GM18868 (cell line): ENCODE measurements at regions not wholly inside any gene's neighbourhood (a gene's known extent, or its start where the extent isn't known, plus 50 kb on each side); places are given as distances from the start of the nearest gene placed in this dataset.

ENCODE experiments used
- ATAC-seq: cut with Tn5 transposase; IDR thresholded peaks from one replicate; pipeline ENCODE4 v1.9.1; 2021; ENCODE audit warnings: mild to moderate bottlenecking, moderate library complexity; ENCODE audit not compliant: unreplicated experiment

GRCh38 chr13:47190696-47191305 is 293.9 kb upstream of the HTR2A start:
- ATAC-seq, result no peak

DNA sequence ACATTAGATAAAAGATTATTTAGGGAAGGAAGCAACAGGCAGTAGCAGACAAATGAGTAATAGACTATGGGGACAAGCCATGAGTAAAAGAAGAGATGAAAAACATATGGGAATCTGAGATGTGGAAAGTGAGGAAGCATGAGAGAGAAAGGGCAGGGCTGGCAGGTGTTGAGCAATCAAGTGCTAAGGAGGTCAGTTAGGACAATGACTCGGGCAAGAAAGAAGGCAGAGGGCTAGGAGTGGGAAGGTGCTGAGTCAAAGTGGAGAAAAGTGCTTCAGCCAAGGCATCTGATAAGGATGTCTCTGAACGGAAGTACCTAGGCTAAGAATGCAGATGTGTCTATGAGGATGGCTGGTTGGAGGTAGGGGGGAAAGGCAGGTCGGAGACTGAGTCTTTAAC is 291.9 kb upstream of the HTR2A start:
- ATAC-seq, result no peak

DNA sequence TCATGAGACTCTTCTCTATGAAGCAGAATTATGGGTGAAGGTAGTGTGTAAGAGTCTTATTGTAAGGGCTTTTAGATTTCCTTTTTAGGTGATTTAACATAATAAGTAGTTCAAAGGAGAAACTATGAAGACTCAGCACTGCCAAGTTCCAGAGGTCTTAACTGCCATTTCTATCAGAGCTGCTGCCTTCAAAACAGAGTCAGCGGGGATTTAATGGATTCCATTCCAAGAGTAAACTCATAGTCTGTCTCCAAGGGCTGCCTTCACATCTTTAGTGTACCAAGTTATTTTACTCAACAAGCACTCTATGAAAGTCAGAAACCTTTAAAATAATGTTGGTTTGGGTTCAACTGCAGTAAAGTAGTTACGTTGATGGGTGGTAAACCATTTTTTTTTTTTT is 289.6 kb upstream of the HTR2A start:
- ATAC-seq, result no peak

- ATAC-seq, result no peak
Measured at GRCh38 chr13:47184321-47184720, 287.5 kb upstream of the HTR2A start.

DNA sequence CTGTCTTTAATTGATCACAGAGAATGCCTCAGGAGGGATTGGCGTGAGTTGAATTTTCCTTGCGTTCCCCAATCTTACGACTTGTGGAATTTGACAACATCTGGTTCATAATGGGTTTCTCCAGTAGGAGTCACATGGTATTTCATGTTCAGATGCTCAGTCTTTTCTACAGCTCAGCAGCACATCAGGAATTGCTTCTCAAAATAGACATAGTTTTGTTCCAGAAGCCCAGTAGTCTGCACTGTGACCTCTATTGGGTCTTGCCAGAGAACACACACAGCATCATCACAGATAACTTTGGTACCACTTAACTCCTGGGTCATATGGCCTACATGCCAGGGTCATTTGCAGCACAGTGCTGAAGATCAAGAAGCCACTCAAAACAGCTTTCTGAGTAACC is 282.5 kb upstream of the HTR2A start:
- ATAC-seq, result no peak

DNA sequence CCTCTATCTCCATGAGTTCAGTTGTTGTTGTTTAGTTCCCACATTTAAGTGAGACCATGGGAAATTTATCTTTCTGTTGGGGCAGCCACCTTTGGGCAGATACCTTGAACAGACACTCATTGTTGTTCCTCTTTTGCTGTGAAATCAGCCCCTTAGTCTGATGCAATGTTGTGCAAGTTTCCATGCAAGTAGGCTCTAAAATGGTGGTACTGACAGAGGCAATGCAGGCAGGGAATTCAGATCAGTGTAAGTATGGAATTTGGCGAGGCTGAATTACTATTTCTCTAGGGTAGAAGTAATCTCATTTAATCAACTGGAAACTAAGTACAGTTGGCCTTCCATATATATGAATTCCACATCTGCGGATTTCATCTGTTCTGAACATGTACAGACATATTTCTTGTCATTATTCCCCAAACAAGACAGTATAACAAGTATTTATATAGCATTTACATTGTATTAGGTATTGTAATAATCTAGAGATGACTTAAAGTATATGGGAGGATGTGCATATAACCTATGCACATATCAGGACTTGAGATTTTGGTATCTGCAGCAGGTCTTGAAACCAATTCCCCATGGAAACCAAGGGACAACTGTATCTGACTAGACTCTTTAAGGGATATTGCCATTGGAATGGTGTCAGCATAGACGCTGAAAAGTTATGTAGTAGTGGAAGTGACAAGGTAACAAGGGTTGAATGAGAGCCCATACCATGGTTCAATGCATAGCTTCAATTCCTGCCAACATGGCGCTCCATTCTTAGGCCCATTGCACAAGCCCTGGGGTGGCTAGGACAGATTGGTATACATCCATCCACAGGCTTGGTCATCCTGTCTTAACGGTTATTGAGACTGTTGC is 281.5 kb upstream of the HTR2A start:
- ATAC-seq, result no peak

- ATAC-seq, result no peak
Measured at GRCh38 chr13:47175172-47175866, 278.5 kb upstream of the HTR2A start.

DNA sequence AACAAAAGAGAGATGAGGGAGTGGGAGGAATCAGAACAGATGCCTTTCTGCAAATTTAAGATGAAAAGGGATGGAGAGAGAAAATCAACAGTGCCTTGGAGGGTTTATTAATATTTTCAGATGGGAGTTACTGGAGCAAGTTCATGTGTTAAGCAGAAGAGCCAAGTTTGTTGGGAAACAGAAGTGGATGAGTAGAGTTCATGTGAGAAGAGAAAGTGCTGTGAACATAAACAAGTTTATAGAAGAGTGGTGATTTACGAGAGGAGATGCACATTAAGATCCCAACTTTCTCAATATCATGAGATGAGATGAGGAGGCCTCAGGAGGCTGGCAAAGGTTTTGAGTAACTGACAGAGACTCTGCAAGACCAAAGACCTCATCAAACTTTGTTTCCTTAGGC is 274.1 kb upstream of the HTR2A start:
- no peak for ATAC-seq

DNA sequence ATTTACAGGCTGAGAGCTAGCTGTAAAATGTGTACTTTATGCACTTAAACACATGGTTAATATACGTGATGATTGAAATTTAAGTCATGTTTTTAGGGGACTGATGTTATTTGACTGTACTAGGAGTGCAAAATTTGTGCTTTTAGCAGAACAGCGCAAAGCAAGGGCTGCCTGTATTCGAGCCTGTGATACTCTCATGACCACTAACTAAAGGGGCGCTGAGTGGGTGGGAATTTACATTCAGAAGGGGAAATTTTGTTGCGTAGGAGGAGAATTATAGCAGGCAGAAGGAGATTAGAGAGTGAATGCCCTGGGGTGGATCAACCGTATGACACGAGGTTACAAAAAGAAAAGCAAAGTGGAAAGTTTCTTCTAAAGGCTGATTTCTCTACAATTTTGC is 271.8 kb upstream of the HTR2A start:
- ATAC-seq, result no peak

GRCh38 chr13:47168066-47168465 is 271.2 kb upstream of the HTR2A start:
- no peak for ATAC-seq

GRCh38 chr13:47166336-47166735 is 269.5 kb upstream of the HTR2A start:
- no peak for ATAC-seq

- ATAC-seq, result no peak
Measured at GRCh38 chr13:47159853-47160550, 263.1 kb upstream of the HTR2A start.

GRCh38 chr13:47158593-47158992 is 261.7 kb upstream of the HTR2A start:
- no peak for ATAC-seq

- no peak for ATAC-seq
Measured at GRCh38 chr13:47148543-47148942, 251.7 kb upstream of the HTR2A start.

GRCh38 chr13:47147812-47148119 is 250.9 kb upstream of the HTR2A start:
- ATAC-seq, result no peak

GRCh38 chr13:47146991-47147811 is 250.3 kb upstream of the HTR2A start:
- ATAC-seq, result peak; percentile 95

GRCh38 chr13:47146136-47146535 is 249.3 kb upstream of the HTR2A start:
- peak; percentile 23 for ATAC-seq

GRCh38 chr13:47144782-47145181 is 247.9 kb upstream of the HTR2A start:
- ATAC-seq, result no peak

DNA sequence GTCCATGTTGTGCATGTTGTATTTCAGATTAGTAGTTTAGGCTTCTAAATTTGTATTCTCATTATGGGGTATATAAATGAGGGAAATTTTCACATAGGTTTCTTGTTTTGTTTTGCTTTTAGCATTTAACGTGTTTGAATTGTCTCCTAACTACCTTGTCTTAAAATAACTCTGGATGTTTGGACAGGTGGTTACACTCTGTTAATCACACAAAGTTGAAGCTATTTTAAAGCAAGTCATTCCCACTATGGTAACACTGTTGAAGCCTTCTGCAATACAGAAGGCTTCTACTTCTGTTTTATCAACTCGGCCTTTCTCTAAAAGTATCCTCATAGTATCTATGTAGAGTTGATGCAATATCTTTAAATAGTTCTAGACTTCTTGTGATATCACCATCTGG is 245.3 kb upstream of the HTR2A start:
- ATAC-seq, result no peak

- peak; percentile 64 for ATAC-seq
Measured at GRCh38 chr13:47139519-47139918, 242.7 kb upstream of the HTR2A start.

GRCh38 chr13:47136504-47136941 is 239.7 kb upstream of the HTR2A start:
- no peak for ATAC-seq
